HCT116 (cell line): ENCODE measurements at regions not wholly inside any gene's neighbourhood (a gene's known extent, or its start where the extent isn't known, plus 50 kb on each side); places are given as distances from the start of the nearest gene placed in this dataset.

ENCODE experiments used
- ATF3 ChIP-seq: IDR thresholded peaks from 2 replicates; pipeline ENCODE4 v1.6.1; 2012
- EZH2 ChIP-seq: fragments of 200-600 bp; sonication (generic); IDR thresholded peaks from 2 replicates; pipeline ENCODE4 v1.6.1; 2017; ENCODE audit warnings: antibody characterized with exemption, mixed run types
- EZH2phosphoT487 ChIP-seq: fragments of 200-600 bp; IDR thresholded peaks from 2 replicates; pipeline ENCODE4 v1.6.1; 2018; ENCODE audit warnings: antibody characterized with exemption, borderline replicate concordance
- JUND ChIP-seq: IDR thresholded peaks from 2 replicates; pipeline ENCODE4 v1.6.1; 2012
- POLR2A ChIP-seq: IDR thresholded peaks from 2 replicates; pipeline ENCODE4 v1.7.0; 2011; ENCODE audit warnings: borderline replicate concordance; ENCODE audit not compliant: insufficient read depth, insufficient read length; ENCODE audit errors: extremely low read depth
- POLR2AphosphoS5 ChIP-seq: IDR thresholded peaks from 2 replicates; pipeline ENCODE4 v1.6.1; 2011; ENCODE audit warnings: mild to moderate bottlenecking, low read depth, low read length, moderate library complexity
- REST ChIP-seq: IDR thresholded peaks from 2 replicates; pipeline ENCODE4 v1.6.1; 2012; ENCODE audit warnings: low read depth
- YY1 ChIP-seq: IDR thresholded peaks from 2 replicates; pipeline ENCODE4 v1.6.1; 2011; ENCODE audit warnings: low read length, low read depth, moderate library complexity, mild to moderate bottlenecking; ENCODE audit not compliant: insufficient replicate concordance; ENCODE audit errors: extremely low read depth
- ZFX ChIP-seq: fragments of 450-650 bp; IDR thresholded peaks from 2 replicates; pipeline ENCODE4 v1.6.1; 2017
- ZNF274 ChIP-seq: fragments of 200-500 bp; sonication (Bioruptor generic); IDR thresholded peaks from 2 replicates; pipeline ENCODE4 v1.6.1; 2014; ENCODE audit warnings: mild to moderate bottlenecking, low read depth, low read length, inconsistent platforms
- TF ChIP-seq, protein P1 (sequence below), 3 experiments: fragments of 200-600 bp in 1 of 3; sonication (generic) in 1 of 3; IDR thresholded peaks in 2 of 3; conservative IDR thresholded peaks in 1 of 3; 2 replicates each; pipeline ENCODE4 v1.5.1; 2012 to 2017; ENCODE audit warnings: low read depth in 2 of 3, low read length in 2 of 3, antibody characterized with exemption in 1 of 3, borderline replicate concordance in 1 of 3, control low read depth in 1 of 3, mild to moderate bottlenecking in 1 of 3, mixed read lengths in 1 of 3, mixed run types in 1 of 3, moderate library complexity in 1 of 3; ENCODE audit not compliant: insufficient read depth in 1 of 3

GRCh38 chr2:60376252-60376651 is 177.2 kb downstream of the BCL11A start:
- TF ChIP-seq REST (no peak), POLR2A (no peak), JUND (no peak), ZNF274 (no peak), EZH2 (no peak), EZH2phosphoT487 (no peak), ATF3 (no peak), POLR2AphosphoS5 (no peak), YY1 (no peak), ZFX (no peak)
- TF ChIP-seq, protein P1, sequence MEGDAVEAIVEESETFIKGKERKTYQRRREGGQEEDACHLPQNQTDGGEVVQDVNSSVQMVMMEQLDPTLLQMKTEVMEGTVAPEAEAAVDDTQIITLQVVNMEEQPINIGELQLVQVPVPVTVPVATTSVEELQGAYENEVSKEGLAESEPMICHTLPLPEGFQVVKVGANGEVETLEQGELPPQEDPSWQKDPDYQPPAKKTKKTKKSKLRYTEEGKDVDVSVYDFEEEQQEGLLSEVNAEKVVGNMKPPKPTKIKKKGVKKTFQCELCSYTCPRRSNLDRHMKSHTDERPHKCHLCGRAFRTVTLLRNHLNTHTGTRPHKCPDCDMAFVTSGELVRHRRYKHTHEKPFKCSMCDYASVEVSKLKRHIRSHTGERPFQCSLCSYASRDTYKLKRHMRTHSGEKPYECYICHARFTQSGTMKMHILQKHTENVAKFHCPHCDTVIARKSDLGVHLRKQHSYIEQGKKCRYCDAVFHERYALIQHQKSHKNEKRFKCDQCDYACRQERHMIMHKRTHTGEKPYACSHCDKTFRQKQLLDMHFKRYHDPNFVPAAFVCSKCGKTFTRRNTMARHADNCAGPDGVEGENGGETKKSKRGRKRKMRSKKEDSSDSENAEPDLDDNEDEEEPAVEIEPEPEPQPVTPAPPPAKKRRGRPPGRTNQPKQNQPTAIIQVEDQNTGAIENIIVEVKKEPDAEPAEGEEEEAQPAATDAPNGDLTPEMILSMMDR (IDR thresholded peaks at IDR 0.05 in 2 of 3, conservative IDR thresholded peaks at IDR 0.05 in 1 of 3; ENCODE audit: borderline replicate concordance in 1 of 3, insufficient read depth in 1 of 3, low read depth in 2 of 3, low read length in 2 of 3): no peak
